ENCODE measurements at regions not wholly inside any gene's neighbourhood (a gene's known extent, or its start where the extent isn't known, plus 50 kb on each side); places are given as distances from the start of the nearest gene placed in this dataset.

DNA sequence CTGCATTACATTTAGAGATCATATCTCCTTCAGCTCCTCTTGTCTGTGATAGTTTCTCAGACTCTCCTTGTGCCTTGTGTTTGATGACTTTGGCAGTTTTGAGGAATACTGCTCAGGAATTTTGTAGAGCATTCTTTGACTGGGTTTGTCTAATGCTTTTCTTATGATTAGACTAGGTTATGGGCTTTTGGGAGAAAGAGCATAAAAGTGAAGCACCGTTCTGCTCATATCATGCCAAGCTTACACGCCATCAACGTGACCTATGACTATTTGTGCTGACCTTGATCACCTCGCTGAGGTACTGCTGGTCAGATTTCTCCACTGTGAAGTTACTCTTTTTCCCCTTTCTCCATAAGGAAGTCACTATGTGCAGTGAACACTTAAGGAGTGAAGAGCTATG lies 256.0 kb downstream of the LY86 start:
- DNase-seq: no peak
- CTCF ChIA-PET: interaction anchor here (1.3 kb wide), 1 partner anchor 167 kb away, joined by 4 read pairs; no protein-coding TSS in a partner anchor
- Mint-ChIP-seq H3K36me3 (ENCODE audit: low read depth) (no peaks in the 10 kb centered on the region), H3K27me3 (ENCODE audit: low read depth) (peaks cover 2% of the 10 kb centered on the region), H3K9me3 (peaks cover 11% of the 10 kb centered on the region), H3K4me1 (ENCODE audit: low read depth) (no peaks in the 10 kb centered on the region), H3K27ac (no peak overlapping the region), H3K4me3 (no peak overlapping the region)
- intact Hi-C loops (cut with micrococcal nuclease): no loop called here

DNA sequence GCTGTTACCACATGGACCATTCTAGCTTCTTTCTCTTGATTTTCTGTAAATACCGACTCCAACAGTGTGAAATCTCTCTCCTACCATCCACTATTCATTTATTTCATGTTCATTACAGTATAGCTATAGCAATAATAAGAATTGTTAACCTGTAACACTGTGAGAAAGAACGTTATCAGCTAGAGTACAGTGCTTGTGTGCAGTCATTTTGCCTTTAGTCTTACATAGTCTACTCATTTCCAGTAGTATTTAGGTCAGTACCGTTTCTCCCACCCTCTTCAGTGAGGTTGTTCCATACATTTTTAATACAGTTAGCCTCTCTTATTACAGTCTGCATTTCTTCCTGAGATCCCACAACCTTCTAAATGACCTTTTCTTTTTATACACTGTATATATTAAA lies 257.1 kb downstream of the LY86 start:
- intact Hi-C loops (cut with micrococcal nuclease): no loop called here

DNA sequence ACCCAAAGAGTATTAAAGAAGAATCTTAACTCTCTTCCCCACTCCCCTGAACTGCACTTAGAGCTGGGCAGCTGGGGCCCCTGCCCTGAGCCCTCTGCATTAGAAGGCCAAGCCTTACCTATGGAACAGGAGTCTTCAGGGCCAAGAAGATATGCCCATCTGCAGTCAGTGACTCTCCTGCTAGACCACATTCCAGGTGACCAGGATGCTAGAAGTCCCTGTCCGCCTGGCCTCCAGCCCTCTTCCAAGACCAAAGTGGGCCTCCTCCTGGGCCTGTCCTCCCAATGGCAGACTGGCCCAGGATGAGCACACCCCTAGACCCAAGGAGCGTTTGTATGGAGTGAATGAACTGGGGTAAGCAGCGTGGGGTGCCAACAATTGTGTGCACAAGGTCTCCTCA lies 259.1 kb downstream of the LY86 start:
- no peaks in the 10 kb centered on the region for H3K36me3 Mint-ChIP-seq (ENCODE audit: low read depth)
- H3K9me3 Mint-ChIP-seq: peaks cover 11% of the 10 kb centered on the region
- no peaks in the 10 kb centered on the region for H3K4me1 Mint-ChIP-seq (ENCODE audit: low read depth)
- H3K27ac Mint-ChIP-seq: no peak overlapping the region
- DNase-seq: no peak
- CTCF ChIA-PET: no interaction called here
- intact Hi-C loops (cut with micrococcal nuclease): no loop called here
- H3K27me3 Mint-ChIP-seq (ENCODE audit: low read depth): no peaks in the 10 kb centered on the region
- no peak overlapping the region for H3K4me3 Mint-ChIP-seq

More for the DNA sequence above, 257.1 kb downstream of the LY86 start:
- no peak overlapping the region for H3K27ac Mint-ChIP-seq
- no peaks in the 10 kb centered on the region for H3K36me3 Mint-ChIP-seq (ENCODE audit: low read depth)
- CTCF ChIA-PET: interaction anchor here (0.6 to 1.3 kb wide), 2 partner anchors 169 to 687 kb away, joined by 4 read pairs; no protein-coding TSS in a partner anchor
- peaks cover 11% of the 10 kb centered on the region for H3K9me3 Mint-ChIP-seq
- H3K4me1 Mint-ChIP-seq (ENCODE audit: low read depth): no peaks in the 10 kb centered on the region
- H3K27me3 Mint-ChIP-seq (ENCODE audit: low read depth): peaks cover 2% of the 10 kb centered on the region
- DNase-seq: no peak
- no peak overlapping the region for H3K4me3 Mint-ChIP-seq

DNA sequence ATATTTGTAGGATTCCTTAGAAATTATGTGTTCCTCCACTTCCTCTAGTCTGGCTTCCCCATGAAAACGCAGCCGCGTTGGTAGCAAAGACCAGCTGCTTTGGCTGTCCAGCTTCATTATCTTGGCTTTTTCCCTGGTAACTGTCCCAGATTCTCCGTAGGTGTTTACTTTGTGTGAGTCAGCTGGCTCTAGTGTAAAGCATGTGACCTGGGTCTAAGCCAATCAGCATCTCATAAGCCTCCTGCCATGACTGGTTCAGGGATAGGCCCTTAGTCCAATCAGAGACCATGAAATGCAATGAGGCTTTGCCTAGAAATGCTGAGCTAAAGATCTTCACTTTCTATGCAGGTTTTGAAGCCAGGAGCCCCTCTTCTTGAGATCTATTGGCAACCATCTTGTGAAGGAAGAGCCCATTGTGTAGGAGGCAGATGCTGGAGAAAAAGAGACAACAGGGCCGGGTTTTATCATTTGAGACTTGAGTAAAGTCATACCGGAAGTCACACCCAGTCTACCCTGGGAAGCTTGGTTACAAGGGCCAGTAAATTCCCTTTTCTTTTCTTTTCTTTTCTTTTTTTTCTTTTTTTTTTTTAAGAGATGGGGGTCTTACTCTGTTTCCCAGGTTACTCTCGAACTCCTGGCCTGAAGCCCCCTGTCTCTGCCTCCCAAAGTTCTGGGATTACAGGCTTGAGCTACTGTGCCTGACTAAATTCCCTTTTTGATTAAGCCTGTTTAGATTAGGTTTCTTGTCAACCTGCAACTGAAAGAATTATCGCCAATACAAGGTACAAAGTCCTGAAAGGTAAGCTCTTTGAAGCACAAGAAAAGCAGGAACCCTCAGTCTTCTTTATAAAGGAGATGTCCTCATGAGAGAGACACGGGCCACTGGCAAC lies 256.5 kb upstream of the RREB1 start:
- intact Hi-C loops (cut with micrococcal nuclease): no loop called here
- CTCF ChIA-PET: no interaction called here
- H3K27me3 Mint-ChIP-seq (ENCODE audit: low read depth): no peaks in the 10 kb centered on the region
- H3K9me3 Mint-ChIP-seq: peaks cover 2% of the 10 kb centered on the region
- H3K27ac Mint-ChIP-seq: no peak overlapping the region
- H3K36me3 Mint-ChIP-seq (ENCODE audit: low read depth): no peaks in the 10 kb centered on the region
- no peak overlapping the region for H3K4me3 Mint-ChIP-seq
- peaks cover 10% of the 10 kb centered on the region for H3K4me1 Mint-ChIP-seq (ENCODE audit: low read depth)
- no peak for DNase-seq

DNA sequence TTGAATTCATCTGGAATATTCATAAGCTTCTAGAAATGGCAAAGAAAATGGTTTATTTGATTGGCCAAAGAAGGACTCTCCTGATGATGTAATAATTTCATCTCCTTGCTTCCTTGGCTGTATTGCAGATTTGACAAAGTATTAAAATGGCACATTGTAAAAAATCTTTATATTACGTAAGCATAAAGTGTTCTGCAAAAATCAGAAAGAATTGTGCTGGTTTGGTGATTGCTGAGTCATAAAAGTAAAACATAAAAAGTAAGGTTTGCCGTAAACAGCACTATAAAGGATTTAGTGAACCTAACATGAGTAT lies 255.9 kb upstream of the RREB1 start:
- H3K4me3 Mint-ChIP-seq: no peak overlapping the region
- CTCF ChIA-PET: no interaction called here
- no peak overlapping the region for H3K27ac Mint-ChIP-seq
- intact Hi-C loops (cut with micrococcal nuclease): no loop called here
- H3K27me3 Mint-ChIP-seq (ENCODE audit: low read depth): no peaks in the 10 kb centered on the region
- peaks cover 16% of the 10 kb centered on the region for H3K4me1 Mint-ChIP-seq (ENCODE audit: low read depth)
- H3K9me3 Mint-ChIP-seq: no peaks in the 10 kb centered on the region
- H3K36me3 Mint-ChIP-seq (ENCODE audit: low read depth): no peaks in the 10 kb centered on the region
- DNase-seq: no peak

- H3K4me1 Mint-ChIP-seq (ENCODE audit: low read depth): peaks cover 20% of the 10 kb centered on the region
- H3K4me3 Mint-ChIP-seq: peak overlapping the region; percentile 53
- H3K27me3 Mint-ChIP-seq (ENCODE audit: low read depth): no peaks in the 10 kb centered on the region
- intact Hi-C loops (cut with micrococcal nuclease): loop anchor here (1.0 kb wide), 2 partner anchors 46 to 61 kb away; no protein-coding TSS in a partner anchor
- DNase-seq: peak; percentile 87
- H3K27ac Mint-ChIP-seq: peak overlapping the region; percentile 80
- no peaks in the 10 kb centered on the region for H3K9me3 Mint-ChIP-seq
- CTCF ChIA-PET: interaction anchor here (0.5 to 1.1 kb wide), 3 partner anchors 180 to 386 kb away, joined by 3 to 6 read pairs (median 3); no protein-coding TSS in a partner anchor
- H3K36me3 Mint-ChIP-seq (ENCODE audit: low read depth): no peaks in the 10 kb centered on the region
These were observed 250.9 kb upstream of the RREB1 start for GRCh38 chr6:6856538-6857523.

DNA sequence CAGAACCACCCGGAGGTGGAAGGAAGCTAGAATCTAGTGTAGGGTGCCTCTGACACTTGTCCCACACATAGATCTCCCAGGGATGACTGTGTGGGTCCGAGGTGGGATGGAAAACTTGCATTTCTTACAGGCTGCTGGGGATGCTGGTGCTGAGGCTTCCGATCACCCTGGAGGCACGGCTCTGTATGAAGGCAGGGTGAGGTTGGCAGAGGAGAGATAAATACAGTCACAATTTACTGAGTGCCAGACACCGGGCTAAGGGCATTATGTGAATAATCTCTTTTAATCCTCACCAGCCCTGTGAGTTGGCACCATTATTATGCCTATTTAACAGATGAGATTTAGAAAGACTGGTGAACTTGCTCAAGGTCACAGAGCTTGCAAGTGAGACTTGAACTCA lies 250.2 kb upstream of the RREB1 start:
- Mint-ChIP-seq H3K27me3 (ENCODE audit: low read depth) (no peaks in the 10 kb centered on the region), H3K4me3 (no peak overlapping the region), H3K27ac (no peak overlapping the region), H3K36me3 (ENCODE audit: low read depth) (no peaks in the 10 kb centered on the region), H3K4me1 (ENCODE audit: low read depth) (peaks cover 20% of the 10 kb centered on the region), H3K9me3 (no peaks in the 10 kb centered on the region)
- CTCF ChIA-PET: interaction anchor here (0.5 to 1.1 kb wide), 2 partner anchors 180 to 385 kb away, joined by 3 to 6 read pairs; no protein-coding TSS in a partner anchor
- DNase-seq: no peak
- intact Hi-C loops (cut with micrococcal nuclease): no loop called here

- H3K4me1 Mint-ChIP-seq (ENCODE audit: low read depth): peaks cover 20% of the 10 kb centered on the region
- intact Hi-C loops (cut with micrococcal nuclease): no loop called here
- H3K4me3 Mint-ChIP-seq: no peak overlapping the region
- no peak for DNase-seq
- H3K27ac Mint-ChIP-seq: no peak overlapping the region
- H3K36me3 Mint-ChIP-seq (ENCODE audit: low read depth): no peaks in the 10 kb centered on the region
- no peaks in the 10 kb centered on the region for H3K27me3 Mint-ChIP-seq (ENCODE audit: low read depth)
- CTCF ChIA-PET: no interaction called here
- no peaks in the 10 kb centered on the region for H3K9me3 Mint-ChIP-seq
These were observed 249.2 kb upstream of the RREB1 start for GRCh38 chr6:6858533-6858982.

DNA sequence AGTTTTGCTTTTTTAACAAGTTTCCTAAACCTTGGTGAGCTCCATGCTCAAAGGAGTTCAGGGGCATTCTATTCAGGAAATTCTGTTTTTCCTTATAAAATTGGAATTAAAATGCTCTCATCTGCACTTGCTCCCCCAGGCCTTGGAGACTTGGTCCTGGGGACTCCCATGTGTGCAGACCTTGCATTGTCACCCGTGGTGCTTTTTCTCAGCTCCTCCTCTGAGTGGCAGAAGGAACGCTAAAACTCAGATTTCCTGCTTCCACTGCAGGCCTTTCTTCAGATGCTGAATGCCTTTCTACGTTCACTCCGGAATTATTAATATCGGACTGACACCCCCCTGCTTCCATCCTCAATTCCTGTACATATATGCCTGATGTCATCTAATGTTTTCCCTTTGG lies 248.7 kb upstream of the RREB1 start:
- intact Hi-C loops (cut with micrococcal nuclease): no loop called here
- Mint-ChIP-seq H3K4me1 (ENCODE audit: low read depth) (peaks cover 20% of the 10 kb centered on the region), H3K9me3 (no peaks in the 10 kb centered on the region), H3K4me3 (no peak overlapping the region), H3K36me3 (ENCODE audit: low read depth) (no peaks in the 10 kb centered on the region), H3K27ac (no peak overlapping the region), H3K27me3 (ENCODE audit: low read depth) (no peaks in the 10 kb centered on the region)
- CTCF ChIA-PET: no interaction called here
- no peak for DNase-seq

DNA sequence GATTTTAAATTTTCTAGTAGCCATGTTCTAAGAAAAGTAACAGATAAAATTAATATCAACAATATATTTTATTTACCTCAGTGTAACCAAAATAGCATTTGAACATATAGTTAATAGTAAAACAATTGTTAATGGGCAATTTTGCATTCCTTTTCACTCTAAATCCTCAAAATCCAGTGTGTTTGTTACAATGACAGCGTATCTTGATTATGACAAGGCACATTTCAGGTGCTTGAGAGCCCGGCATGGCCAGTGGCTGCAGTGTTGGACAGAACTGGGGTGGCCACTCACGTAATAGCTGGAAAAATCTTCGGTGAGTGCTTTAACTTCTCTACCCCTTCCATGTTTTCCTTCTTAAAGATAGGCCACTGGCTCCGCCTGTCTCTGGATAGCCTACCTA lies 248.0 kb upstream of the RREB1 start:
- no peak overlapping the region for H3K4me3 Mint-ChIP-seq
- H3K4me1 Mint-ChIP-seq (ENCODE audit: low read depth): peaks cover 20% of the 10 kb centered on the region
- H3K27ac Mint-ChIP-seq: no peak overlapping the region
- CTCF ChIA-PET: interaction anchor here (0.6 kb wide), 1 partner anchor 13 kb away, joined by 3 read pairs; no protein-coding TSS in a partner anchor
- no peaks in the 10 kb centered on the region for H3K9me3 Mint-ChIP-seq
- DNase-seq: no peak
- H3K27me3 Mint-ChIP-seq (ENCODE audit: low read depth): no peaks in the 10 kb centered on the region
- H3K36me3 Mint-ChIP-seq (ENCODE audit: low read depth): no peaks in the 10 kb centered on the region
- intact Hi-C loops (cut with micrococcal nuclease): no loop called here

DNA sequence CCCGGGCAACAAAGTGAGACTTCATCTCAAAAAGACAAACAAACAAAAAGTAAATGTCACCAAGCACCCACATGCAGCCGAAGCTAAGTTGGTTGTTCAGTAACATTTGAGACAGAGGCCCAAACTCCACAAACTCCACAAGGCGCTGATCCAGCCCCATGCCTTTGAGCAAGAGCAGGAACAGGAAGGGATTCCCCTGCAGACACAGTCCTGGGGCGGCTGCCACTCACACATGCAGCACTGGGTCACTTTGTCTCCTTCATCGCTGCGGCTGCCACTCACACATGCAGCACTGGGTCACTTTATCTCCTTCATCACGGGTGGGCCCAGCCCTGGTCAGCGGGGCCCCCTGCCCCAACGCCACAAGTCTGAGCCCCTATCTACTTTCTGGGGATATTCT lies 246.9 kb upstream of the RREB1 start:
- Mint-ChIP-seq H3K4me1 (ENCODE audit: low read depth) (peaks cover 14% of the 10 kb centered on the region), H3K9me3 (no peaks in the 10 kb centered on the region), H3K4me3 (no peak overlapping the region), H3K36me3 (ENCODE audit: low read depth) (no peaks in the 10 kb centered on the region), H3K27ac (no peak overlapping the region), H3K27me3 (ENCODE audit: low read depth) (no peaks in the 10 kb centered on the region)
- DNase-seq: no peak
- intact Hi-C loops (cut with micrococcal nuclease): no loop called here
- CTCF ChIA-PET: interaction anchor here (0.6 kb wide), 1 partner anchor 8 kb away, joined by 3 read pairs; no protein-coding TSS in a partner anchor

DNA sequence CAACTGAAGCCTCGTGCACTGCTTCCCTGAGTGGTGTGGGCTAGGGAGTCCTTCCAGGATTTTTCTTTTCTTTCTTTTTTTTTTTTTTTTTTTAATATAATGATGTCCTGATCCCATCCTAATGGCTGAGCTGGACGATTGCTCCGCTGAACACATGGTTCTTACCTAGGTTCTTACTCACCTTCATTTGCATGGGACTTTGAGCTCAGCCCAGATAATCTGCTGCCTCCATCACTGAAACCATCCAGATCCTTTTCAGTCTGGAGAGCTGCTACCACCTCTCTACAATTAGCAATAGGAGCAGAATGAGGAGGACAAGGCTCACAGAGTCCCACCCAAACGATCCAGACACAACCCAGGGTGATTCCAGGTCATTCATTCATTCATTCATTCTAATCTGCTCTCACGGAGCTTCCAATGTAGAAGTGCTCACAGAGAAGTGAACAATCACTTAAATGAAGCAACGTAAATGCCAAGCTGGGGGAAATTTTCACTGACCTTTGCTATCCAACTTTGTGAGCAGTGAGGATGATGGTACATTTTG lies 246.3 kb upstream of the RREB1 start:
- H3K4me3 Mint-ChIP-seq: no peak overlapping the region
- DNase-seq: no peak
- peaks cover 9% of the 10 kb centered on the region for H3K4me1 Mint-ChIP-seq (ENCODE audit: low read depth)
- CTCF ChIA-PET: no interaction called here
- intact Hi-C loops (cut with micrococcal nuclease): no loop called here
- H3K27me3 Mint-ChIP-seq (ENCODE audit: low read depth): no peaks in the 10 kb centered on the region
- no peaks in the 10 kb centered on the region for H3K36me3 Mint-ChIP-seq (ENCODE audit: low read depth)
- no peaks in the 10 kb centered on the region for H3K9me3 Mint-ChIP-seq
- H3K27ac Mint-ChIP-seq: no peak overlapping the region
